H9 (cell line): ENCODE measurements at regions not wholly inside any gene's neighbourhood (a gene's known extent, or its start where the extent isn't known, plus 50 kb on each side); places are given as distances from the start of the nearest gene placed in this dataset.
"Not testable (repeated sequence)": the region's sequence is repeated elsewhere in the genome, so short reads cannot be mapped to it uniquely, and the experiment has no call there.

ENCODE experiments used
- DNase-seq: peaks from one replicate; pipeline ENCODE4 v3.0.0-alpha.2; 2017
- H2AFZ ChIP-seq: one replicate; pipeline ENCODE4 v1.6.1; 2013; ENCODE audit warnings: mild to moderate bottlenecking, low read length, control low read depth, moderate library complexity
- H2AK5ac ChIP-seq: 2 replicates; pipeline ENCODE4 v1.6.1; 2013; ENCODE audit warnings: low read length, control low read depth, mixed read lengths; ENCODE audit not compliant: insufficient read length
- H2BK120ac ChIP-seq: one replicate; pipeline ENCODE4 v1.6.1; 2013; ENCODE audit warnings: low read depth, mild to moderate bottlenecking, low read length, control low read depth, inconsistent platforms; ENCODE audit not compliant: poor library complexity, severe bottlenecking
- H2BK12ac ChIP-seq: 2 replicates; pipeline ENCODE4 v1.6.1; 2013; ENCODE audit warnings: low read length, control low read depth, mixed read lengths, low read depth; ENCODE audit not compliant: insufficient read length
- H2BK15ac ChIP-seq: 2 replicates; pipeline ENCODE4 v1.6.1; 2013; ENCODE audit warnings: low read depth, low read length, control low read depth
- H2BK20ac ChIP-seq: one replicate; pipeline ENCODE4 v1.6.1; 2013; ENCODE audit warnings: low read depth, mild to moderate bottlenecking, low read length, control low read depth, inconsistent platforms; ENCODE audit not compliant: poor library complexity, severe bottlenecking
- H2BK5ac ChIP-seq: 2 replicates; pipeline ENCODE4 v1.6.1; 2013; ENCODE audit warnings: low read length, control low read depth, mixed read lengths; ENCODE audit not compliant: insufficient read length
- H3K14ac ChIP-seq: 2 replicates; pipeline ENCODE4 v1.6.1; 2013; ENCODE audit warnings: low read length, control low read depth; ENCODE audit not compliant: insufficient read depth
- H3K18ac ChIP-seq: 2 replicates; pipeline ENCODE4 v1.6.1; 2013; ENCODE audit warnings: low read depth, mild to moderate bottlenecking, mixed read lengths, low read length, control low read depth; ENCODE audit not compliant: insufficient read length
- H3K23ac ChIP-seq: 2 replicates; pipeline ENCODE4 v1.6.1; 2013; ENCODE audit warnings: low read length, control low read depth, mixed read lengths, low read depth; ENCODE audit not compliant: insufficient read length
- H3K23me2 ChIP-seq: 2 replicates; pipeline ENCODE4 v1.6.1; 2013; ENCODE audit warnings: low read depth, mild to moderate bottlenecking, mixed read lengths, low read length, control low read depth; ENCODE audit not compliant: insufficient read length, poor library complexity, severe bottlenecking
- H3K27ac ChIP-seq: 2 replicates; pipeline ENCODE4 v1.5.1; 2013; ENCODE audit warnings: low read length, control low read depth, mixed read lengths, low read depth; ENCODE audit not compliant: insufficient read length
- H3K27me3 ChIP-seq: 2 replicates; pipeline ENCODE4 v1.6.1; 2013; ENCODE audit warnings: low read length, control low read depth, inconsistent platforms; ENCODE audit not compliant: insufficient read depth
- H3K4ac ChIP-seq: 2 replicates; pipeline ENCODE4 v1.6.1; 2013; ENCODE audit warnings: low read depth, mild to moderate bottlenecking, control low read depth, inconsistent platforms, low read length, moderate library complexity
- H3K4me1 ChIP-seq: 2 replicates; pipeline ENCODE4 v1.6.1; 2013; ENCODE audit warnings: low read length, control low read depth, inconsistent platforms; ENCODE audit not compliant: insufficient read depth
- H3K4me2 ChIP-seq: 2 replicates; pipeline ENCODE4 v1.6.1; 2013; ENCODE audit warnings: low read length, control low read depth, mixed read lengths; ENCODE audit not compliant: insufficient read length, insufficient read depth
- H3K56ac ChIP-seq: 2 replicates; pipeline ENCODE4 v1.6.1; 2013; ENCODE audit warnings: low read depth, mild to moderate bottlenecking, mixed read lengths, low read length, control low read depth; ENCODE audit not compliant: insufficient read length
- H3K79me1 ChIP-seq: 2 replicates; pipeline ENCODE4 v1.6.1; 2013; ENCODE audit warnings: low read depth, mild to moderate bottlenecking, moderate library complexity, low read length, control low read depth, inconsistent platforms; ENCODE audit not compliant: insufficient read depth, poor library complexity, severe bottlenecking
- H3K79me2 ChIP-seq: 2 replicates; pipeline ENCODE4 v1.6.1; 2013; ENCODE audit warnings: low read length, control low read depth, inconsistent platforms; ENCODE audit not compliant: insufficient read depth
- H3K9ac ChIP-seq: 2 replicates; pipeline ENCODE4 v1.6.1; 2013; ENCODE audit warnings: low read length, control low read depth, mixed read lengths; ENCODE audit not compliant: insufficient read length; ENCODE audit errors: extremely low read depth
- H3K9me3 ChIP-seq: one replicate; pipeline ENCODE4 v1.6.1; 2013; ENCODE audit warnings: low read depth, low read length, inconsistent platforms; ENCODE audit not compliant: control insufficient read depth
- H3T11ph ChIP-seq: one replicate; pipeline ENCODE4 v1.6.1; 2013; ENCODE audit warnings: mild to moderate bottlenecking, low read length, control low read depth, inconsistent platforms
- H4K20me1 ChIP-seq: one replicate; pipeline ENCODE4 v1.6.1; 2013; ENCODE audit not compliant: control insufficient read depth, insufficient read length, insufficient read depth
- H4K5ac ChIP-seq: 2 replicates; pipeline ENCODE4 v1.6.1; 2013; ENCODE audit warnings: low read depth, mild to moderate bottlenecking, mixed read lengths, low read length, control low read depth; ENCODE audit not compliant: insufficient read length
- H4K8ac ChIP-seq: replicated peaks from 2 replicates; pipeline ENCODE4 v1.6.1; 2013; ENCODE audit warnings: low read length, control low read depth, mixed read lengths, low read depth; ENCODE audit not compliant: insufficient read length
- H4K91ac ChIP-seq: 2 replicates; pipeline ENCODE4 v1.6.1; 2013; ENCODE audit warnings: low read depth, mild to moderate bottlenecking, moderate library complexity, mixed read lengths, low read length, control low read depth; ENCODE audit not compliant: insufficient read length
- H3K27ac Mint-ChIP-seq, 3 experiments: 2 replicates in 2 of 3; 3 replicates in 1 of 3; pipeline ENCODE4 v1.8.0; 2020 to 2021; ENCODE audit warnings: mixed read lengths in 3 of 3, mild to moderate bottlenecking in 1 of 3, moderate library complexity in 1 of 3
- H3K27me3 Mint-ChIP-seq: 2 replicates; pipeline ENCODE4 v1.8.0; 2021; ENCODE audit warnings: low read depth, mild to moderate bottlenecking, moderate library complexity, mixed read lengths
- H3K36me3 Mint-ChIP-seq, 3 experiments: 2 replicates in 2 of 3; 3 replicates in 1 of 3; pipeline ENCODE4 v1.8.0; 2020 to 2021; ENCODE audit warnings: low read depth in 3 of 3, mixed read lengths in 3 of 3; ENCODE audit not compliant: insufficient read depth in 1 of 3
- H3K4me1 Mint-ChIP-seq, 2 experiments: 2 replicates each; pipeline ENCODE4 v1.8.0; 2020; ENCODE audit warnings: mixed read lengths in 2 of 2
- H3K4me3 Mint-ChIP-seq, 2 experiments: 2 replicates in 1 of 2; 3 replicates in 1 of 2; pipeline ENCODE4 v1.8.0; 2020 to 2021; ENCODE audit warnings: mild to moderate bottlenecking in 2 of 2, mixed read lengths in 2 of 2, moderate library complexity in 1 of 2
- H3K9me3 Mint-ChIP-seq, 2 experiments: 2 replicates in 1 of 2; 3 replicates in 1 of 2; pipeline ENCODE4 v1.8.0; 2020; ENCODE audit warnings: mild to moderate bottlenecking in 2 of 2, mixed read lengths in 2 of 2, moderate library complexity in 1 of 2
- WGBS: extraction: QIAGEN DNeasy Blood & Tissue Kit; methylation state at CpG from one replicate; pipeline ENCODE4 v1.1.7; 2013; ENCODE audit warnings: missing lambda C conversion rate, low lambda C conversion rate, mixed read lengths; ENCODE audit not compliant: insufficient read length; ENCODE audit errors: extremely low coverage; 5-methylcytosine and 5-hydroxymethylcytosine counted together

GRCh38 chr21:9958791-9959190, 562.6 kb upstream of the TPTE start:
- H3K4me3 Mint-ChIP-seq, H2BK12ac ChIP-seq, H4K20me1 ChIP-seq, H3K4me2 ChIP-seq, H3K23ac ChIP-seq, H3K14ac ChIP-seq, H2AFZ ChIP-seq, H3K27ac ChIP-seq, H3K79me1 ChIP-seq, H4K5ac ChIP-seq, H2BK20ac ChIP-seq, H3K56ac ChIP-seq, H3K79me2 ChIP-seq, H3K27me3 Mint-ChIP-seq, DNase-seq, H3K4ac ChIP-seq, H2BK15ac ChIP-seq, H3K27ac Mint-ChIP-seq, H3K23me2 ChIP-seq, H3K4me1 ChIP-seq, H2BK5ac ChIP-seq, H3K18ac ChIP-seq, H2AK5ac ChIP-seq, H3K27me3 ChIP-seq, H3K4me1 Mint-ChIP-seq, H4K8ac ChIP-seq, H4K91ac ChIP-seq, H3K9ac ChIP-seq, H2BK120ac ChIP-seq, H3T11ph ChIP-seq: not testable (repeated sequence)
- Mint-ChIP-seq H3K9me3 (peaks cover 43 to 44% of the 10 kb centered on the region in 2 experiments), H3K36me3 (peaks cover 0 to 17% (median 12%) of the 10 kb centered on the region in 3 experiments; a peak in 5 of 7 replicates)
- H3K9me3 ChIP-seq, result peaks cover 28% of the 10 kb centered on the region

- H3K4me3 Mint-ChIP-seq, H3K79me1 ChIP-seq, H2BK5ac ChIP-seq, H4K8ac ChIP-seq, H3K27ac Mint-ChIP-seq, H3K14ac ChIP-seq, H3K9ac ChIP-seq, DNase-seq, H2BK120ac ChIP-seq, H3K4me2 ChIP-seq, H4K20me1 ChIP-seq, H3K27me3 ChIP-seq, H2AK5ac ChIP-seq, H3K23ac ChIP-seq, H2BK15ac ChIP-seq, H3K79me2 ChIP-seq, H2BK20ac ChIP-seq, H3K23me2 ChIP-seq, H3K4me1 Mint-ChIP-seq, H3K27me3 Mint-ChIP-seq, H3T11ph ChIP-seq, H4K5ac ChIP-seq, H2BK12ac ChIP-seq, H3K27ac ChIP-seq, H3K18ac ChIP-seq, H3K56ac ChIP-seq, H2AFZ ChIP-seq, H4K91ac ChIP-seq, H3K4me1 ChIP-seq, H3K4ac ChIP-seq: not testable (repeated sequence)
- peaks cover 32% of the 10 kb centered on the region for H3K9me3 ChIP-seq
- no CpG with 5 or more reads among the region's 4 CpGs for WGBS
- Mint-ChIP-seq H3K9me3 (peaks cover 44% of the 10 kb centered on the region in 2 experiments), H3K36me3 (peaks cover 0 to 16% (median 12%) of the 10 kb centered on the region in 3 experiments; a peak in 5 of 7 replicates)
These were observed 562.0 kb upstream of the TPTE start for GRCh38 chr21:9959220-9959964.
